NCI-H2171 treated with DMSO at 0.1 percent for 48 hours (cell line): ENCODE measurements at regions not wholly inside any gene's neighbourhood (a gene's known extent, or its start where the extent isn't known, plus 50 kb on each side); places are given as distances from the start of the nearest gene placed in this dataset.
A peak's percentile ranks its signal among the peaks of the same experiment; 100 is the strongest.

Experiments used
- DNase-seq: peaks from one replicate; lab custom pipeline; 2025; lab: John Stamatoyannopoulos, UW

- peak; percentile 99 for DNase-seq
Measured at GRCh38 chr3:194769020-194769643, 83.4 kb downstream of the FAM43A start.

- DNase-seq = no peak
Measured at GRCh38 chr3:194772241-194773000, 86.7 kb downstream of the FAM43A start.

GRCh38 chr3:194773216-194773615 lies 87.5 kb downstream of the FAM43A start:
- no peak for DNase-seq

GRCh38 chr3:194773771-194774455 lies 88.2 kb downstream of the FAM43A start:
- DNase-seq = no peak

GRCh38 chr3:194775266-194775665 lies 89.6 kb downstream of the FAM43A start:
- DNase-seq = no peak

GRCh38 chr3:194775731-194776130 lies 90.0 kb downstream of the FAM43A start:
- no peak for DNase-seq

GRCh38 chr3:194777729-194778128 lies 92.0 kb downstream of the FAM43A start:
- no peak for DNase-seq

- DNase-seq = no peak
Measured at GRCh38 chr3:194779729-194780224, 94.1 kb downstream of the FAM43A start.

GRCh38 chr3:194780706-194781105 lies 95.0 kb downstream of the FAM43A start:
- DNase-seq = no peak

GRCh38 chr3:194781617-194782016 lies 95.9 kb downstream of the FAM43A start:
- DNase-seq = no peak

- no peak for DNase-seq
Measured at GRCh38 chr3:194782698-194783404, 97.2 kb downstream of the FAM43A start.

GRCh38 chr3:194784361-194784760 lies 98.7 kb downstream of the FAM43A start:
- DNase-seq = no peak

- no peak for DNase-seq
Measured at GRCh38 chr3:194785315-194785714, 99.6 kb downstream of the FAM43A start.

GRCh38 chr3:194787072-194787471 lies 101.4 kb downstream of the FAM43A start:
- no peak for DNase-seq

GRCh38 chr3:194787650-194788049 lies 102.0 kb downstream of the FAM43A start:
- no peak for DNase-seq

- no peak for DNase-seq
Measured at GRCh38 chr3:194792368-194792767, 106.7 kb downstream of the FAM43A start.

GRCh38 chr3:194797555-194798250 lies 112.0 kb downstream of the FAM43A start:
- no peak for DNase-seq

- no peak for DNase-seq
Measured at GRCh38 chr3:194798486-194798885, 112.8 kb downstream of the FAM43A start.

GRCh38 chr3:194800002-194800401 lies 114.3 kb downstream of the FAM43A start:
- no peak for DNase-seq

GRCh38 chr3:194801461-194802432 lies 116.1 kb downstream of the FAM43A start:
- no peak for DNase-seq
